SJSA1 (cell line): ENCODE measurements at regions not wholly inside any gene's neighbourhood (a gene's known extent, or its start where the extent isn't known, plus 50 kb on each side); places are given as distances from the start of the nearest gene placed in this dataset.

ENCODE experiments used
- DNase-seq, 2 experiments: peaks; one replicate each; pipeline ENCODE4 v3.0.0-alpha.2; 2015 to 2020; ENCODE audit warnings: low spot score in 2 of 2, low read depth in 1 of 2
- H3K27ac ChIP-seq: fragments of 250-450 bp; sonication (Bioruptor Pico); 2 replicates; pipeline ENCODE4 v1.5.1; 2020; ENCODE audit warnings: mild to moderate bottlenecking, moderate library complexity
- H3K27me3 ChIP-seq: fragments of 250-450 bp; sonication (Bioruptor Pico); replicated peaks from 2 replicates; pipeline ENCODE4 v1.5.1; 2020; ENCODE audit warnings: mild to moderate bottlenecking, moderate library complexity
- H3K36me3 ChIP-seq: fragments of 250-450 bp; sonication (Bioruptor Pico); 2 replicates; pipeline ENCODE4 v1.5.1; 2020; ENCODE audit warnings: mild to moderate bottlenecking
- H3K4me1 ChIP-seq: fragments of 250-450 bp; sonication (Bioruptor Pico); replicated peaks from 2 replicates; pipeline ENCODE4 v1.6.1; 2021; ENCODE audit warnings: mild to moderate bottlenecking
- H3K4me3 ChIP-seq: fragments of 250-450 bp; sonication (Bioruptor Pico); 2 replicates; pipeline ENCODE4 v1.5.1; 2020; ENCODE audit warnings: mild to moderate bottlenecking
- H3K9me3 ChIP-seq: fragments of 250-450 bp; sonication (Bioruptor Pico); replicated peaks from 2 replicates; pipeline ENCODE4 v1.5.1; 2020; ENCODE audit warnings: mild to moderate bottlenecking

- Histone ChIP-seq H3K9me3 (no peaks in the 10 kb centered on the region), H3K27ac (no peak overlapping the region)
These were observed 409.9 kb upstream of the LUZP2 start for GRCh38 chr11:24086921-24087320.

GRCh38 chr11:24091594-24091993 lies 405.3 kb upstream of the LUZP2 start:
- H3K27ac ChIP-seq = no peak overlapping the region
- no peaks in the 10 kb centered on the region for H3K9me3 ChIP-seq
- H3K4me1 ChIP-seq = no peaks in the 10 kb centered on the region
- no peak overlapping the region for H3K4me3 ChIP-seq
- no peak for DNase-seq
- H3K27me3 ChIP-seq = no peaks in the 10 kb centered on the region
- H3K36me3 ChIP-seq = no peaks in the 10 kb centered on the region

More at GRCh38 chr11:24086921-24087320, 409.9 kb upstream of the LUZP2 start:
- no peak for DNase-seq
- Histone ChIP-seq H3K27me3 (no peaks in the 10 kb centered on the region), H3K36me3 (no peaks in the 10 kb centered on the region), H3K4me1 (no peaks in the 10 kb centered on the region), H3K4me3 (no peak overlapping the region)

- Histone ChIP-seq H3K36me3 (no peaks in the 10 kb centered on the region), H3K27ac (no peak overlapping the region)
- no peak for DNase-seq
These were observed 403.5 kb upstream of the LUZP2 start for GRCh38 chr11:24093375-24093774.

GRCh38 chr11:24108609-24109008 lies 388.2 kb upstream of the LUZP2 start:
- H3K27ac ChIP-seq = no peak overlapping the region
- no peaks in the 10 kb centered on the region for H3K9me3 ChIP-seq
- H3K27me3 ChIP-seq = no peaks in the 10 kb centered on the region
- no peaks in the 10 kb centered on the region for H3K36me3 ChIP-seq
- no peak for DNase-seq
- no peak overlapping the region for H3K4me3 ChIP-seq
- no peaks in the 10 kb centered on the region for H3K4me1 ChIP-seq

More at GRCh38 chr11:24093375-24093774, 403.5 kb upstream of the LUZP2 start:
- H3K4me3 ChIP-seq = no peak overlapping the region
- H3K4me1 ChIP-seq = no peaks in the 10 kb centered on the region
- H3K9me3 ChIP-seq = no peaks in the 10 kb centered on the region
- H3K27me3 ChIP-seq = no peaks in the 10 kb centered on the region

GRCh38 chr11:24122291-24122690 lies 374.6 kb upstream of the LUZP2 start:
- H3K27me3 ChIP-seq = 0 out of 2 replicates have a peak, but pooled peaks cover under 1% of the 10 kb centered on the region
- DNase-seq = no peak
- no peaks in the 10 kb centered on the region for H3K4me1 ChIP-seq
- no peak overlapping the region for H3K4me3 ChIP-seq
- H3K9me3 ChIP-seq = no peaks in the 10 kb centered on the region
- no peaks in the 10 kb centered on the region for H3K36me3 ChIP-seq
- H3K27ac ChIP-seq = no peak overlapping the region

- Histone ChIP-seq H3K36me3 (no peaks in the 10 kb centered on the region), H3K27me3 (no peaks in the 10 kb centered on the region), H3K9me3 (no peaks in the 10 kb centered on the region), H3K27ac (no peak overlapping the region), H3K4me1 (no peaks in the 10 kb centered on the region), H3K4me3 (no peak overlapping the region)
- no peak for DNase-seq
These were observed 372.0 kb upstream of the LUZP2 start for GRCh38 chr11:24124876-24125275.

GRCh38 chr11:24131698-24132097 lies 365.2 kb upstream of the LUZP2 start:
- Histone ChIP-seq H3K9me3 (no peaks in the 10 kb centered on the region), H3K4me1 (no peaks in the 10 kb centered on the region), H3K27ac (no peak overlapping the region), H3K36me3 (no peaks in the 10 kb centered on the region), H3K27me3 (no peaks in the 10 kb centered on the region), H3K4me3 (no peak overlapping the region)
- no peak for DNase-seq

- H3K4me3 ChIP-seq = no peak overlapping the region
- no peak for DNase-seq
- H3K9me3 ChIP-seq = no peaks in the 10 kb centered on the region
- H3K27ac ChIP-seq = no peak overlapping the region
- no peaks in the 10 kb centered on the region for H3K36me3 ChIP-seq
- H3K27me3 ChIP-seq = no peaks in the 10 kb centered on the region
- no peaks in the 10 kb centered on the region for H3K4me1 ChIP-seq
These were observed 364.4 kb upstream of the LUZP2 start for GRCh38 chr11:24132471-24132870.

- no peak for DNase-seq
- Histone ChIP-seq H3K9me3 (no peaks in the 10 kb centered on the region), H3K4me3 (no peak overlapping the region), H3K36me3 (no peaks in the 10 kb centered on the region), H3K27ac (no peak overlapping the region), H3K4me1 (no peaks in the 10 kb centered on the region), H3K27me3 (no peaks in the 10 kb centered on the region)
These were observed 361.8 kb upstream of the LUZP2 start for GRCh38 chr11:24134879-24135589.

GRCh38 chr11:24142062-24142461 lies 354.8 kb upstream of the LUZP2 start:
- Histone ChIP-seq H3K4me3 (no peak overlapping the region), H3K9me3 (no peaks in the 10 kb centered on the region), H3K27ac (no peak overlapping the region), H3K36me3 (no peaks in the 10 kb centered on the region), H3K27me3 (no peaks in the 10 kb centered on the region), H3K4me1 (no peaks in the 10 kb centered on the region)
- DNase-seq = no peak

GRCh38 chr11:24145411-24145810 lies 351.4 kb upstream of the LUZP2 start:
- DNase-seq = no peak
- no peaks in the 10 kb centered on the region for H3K27me3 ChIP-seq
- H3K36me3 ChIP-seq = no peaks in the 10 kb centered on the region
- H3K4me1 ChIP-seq = no peaks in the 10 kb centered on the region
- no peaks in the 10 kb centered on the region for H3K9me3 ChIP-seq
- H3K27ac ChIP-seq = no peak overlapping the region
- H3K4me3 ChIP-seq = no peak overlapping the region

- H3K27ac ChIP-seq = no peak overlapping the region
- H3K27me3 ChIP-seq = no peaks in the 10 kb centered on the region; the same call in 1 of the 2 replicates
- H3K36me3 ChIP-seq = no peaks in the 10 kb centered on the region
- DNase-seq = no peak
- H3K4me1 ChIP-seq = no peaks in the 10 kb centered on the region
- H3K4me3 ChIP-seq = no peak overlapping the region
- H3K9me3 ChIP-seq = no peaks in the 10 kb centered on the region
These were observed 343.5 kb upstream of the LUZP2 start for GRCh38 chr11:24153337-24153736.

GRCh38 chr11:24155792-24156191 lies 341.1 kb upstream of the LUZP2 start:
- no peak for DNase-seq
- Histone ChIP-seq H3K27ac (no peak overlapping the region), H3K27me3 (no peaks in the 10 kb centered on the region; the same call in 1 of the 2 replicates), H3K4me3 (no peak overlapping the region), H3K9me3 (no peaks in the 10 kb centered on the region), H3K36me3 (no peaks in the 10 kb centered on the region), H3K4me1 (no peaks in the 10 kb centered on the region)

GRCh38 chr11:24157316-24157715 lies 339.5 kb upstream of the LUZP2 start:
- H3K4me1 ChIP-seq = no peaks in the 10 kb centered on the region
- no peak overlapping the region for H3K4me3 ChIP-seq
- no peaks in the 10 kb centered on the region for H3K36me3 ChIP-seq
- H3K27ac ChIP-seq = no peak overlapping the region
- DNase-seq = no peak
- H3K27me3 ChIP-seq = no peaks in the 10 kb centered on the region; the same call in 1 of the 2 replicates
- H3K9me3 ChIP-seq = no peaks in the 10 kb centered on the region

- Histone ChIP-seq H3K4me3 (no peak overlapping the region), H3K27ac (no peak overlapping the region), H3K27me3 (no peaks in the 10 kb centered on the region; the same call in 1 of the 2 replicates), H3K36me3 (no peaks in the 10 kb centered on the region), H3K9me3 (no peaks in the 10 kb centered on the region), H3K4me1 (no peaks in the 10 kb centered on the region)
- DNase-seq = no peak
These were observed 335.3 kb upstream of the LUZP2 start for GRCh38 chr11:24161587-24161986.
